ENCODE measurements at regions not wholly inside any gene's neighbourhood (a gene's known extent, or its start where the extent isn't known, plus 50 kb on each side); places are given as distances from the start of the nearest gene placed in this dataset.

GRCh38 chr13:69649063-69649392 is 458.6 kb upstream of the ATXN8OS start:
- FAIRE-seq = no peak
- TF ChIP-seq POLR2A (IDR thresholded peaks at IDR 0.05; ENCODE audit: low read depth, low read length) (no peak), PAX5 (IDR thresholded peaks at IDR 0.05; ENCODE audit: insufficient read depth, low read length, severe bottlenecking) (no peak), SPI1 (IDR thresholded peaks at IDR 0.05; ENCODE audit: low read depth, low read length) (no peak), POU2F2 (IDR thresholded peaks at IDR 0.05; ENCODE audit: low read depth, low read length) (no peak), POLR2AphosphoS5 (IDR thresholded peaks at IDR 0.05; ENCODE audit: low read depth, low read length) (no peak), TAF1 (IDR thresholded peaks at IDR 0.05; ENCODE audit: low read depth, low read length) (no peak)
- no peak for DNase-seq (ENCODE audit: insufficient read length, low spot score)

- no peak for FAIRE-seq
- TF ChIP-seq POU2F2 (IDR thresholded peaks at IDR 0.05; ENCODE audit: low read depth, low read length) (no peak), SPI1 (IDR thresholded peaks at IDR 0.05; ENCODE audit: low read depth, low read length) (no peak), TAF1 (IDR thresholded peaks at IDR 0.05; ENCODE audit: low read depth, low read length) (no peak), POLR2AphosphoS5 (IDR thresholded peaks at IDR 0.05; ENCODE audit: low read depth, low read length) (no peak)
- DNase-seq (ENCODE audit: insufficient read length, low spot score) = no peak
Observed at GRCh38 chr13:69648340-69649062, 459.1 kb upstream of the ATXN8OS start.

- no peak for FAIRE-seq
- no peak for DNase-seq (ENCODE audit: insufficient read length, low spot score)
- TF ChIP-seq TAF1 (IDR thresholded peaks at IDR 0.05; ENCODE audit: low read depth, low read length) (no peak), POLR2A (IDR thresholded peaks at IDR 0.05; ENCODE audit: low read depth, low read length) (no peak)
Observed at GRCh38 chr13:69644447-69644846, 463.2 kb upstream of the ATXN8OS start.

- TF ChIP-seq POLR2AphosphoS5 (IDR thresholded peaks at IDR 0.05; ENCODE audit: low read depth, low read length) (no peak), POLR2A (IDR thresholded peaks at IDR 0.05; ENCODE audit: low read depth, low read length) (no peak), TAF1 (IDR thresholded peaks at IDR 0.05; ENCODE audit: low read depth, low read length) (no peak), SPI1 (IDR thresholded peaks at IDR 0.05; ENCODE audit: low read depth, low read length) (no peak), POU2F2 (IDR thresholded peaks at IDR 0.05; ENCODE audit: low read depth, low read length) (no peak), PAX5 (IDR thresholded peaks at IDR 0.05; ENCODE audit: insufficient read depth, low read length, severe bottlenecking) (no peak)
- DNase-seq (ENCODE audit: insufficient read length, low spot score) = no peak
- no peak for FAIRE-seq
Observed at GRCh38 chr13:69641773-69642172, 465.9 kb upstream of the ATXN8OS start.

- no peak for DNase-seq (ENCODE audit: insufficient read length, low spot score)
- no peak for FAIRE-seq
- TF ChIP-seq TAF1 (IDR thresholded peaks at IDR 0.05; ENCODE audit: low read depth, low read length) (no peak), POU2F2 (IDR thresholded peaks at IDR 0.05; ENCODE audit: low read depth, low read length) (no peak), POLR2AphosphoS5 (IDR thresholded peaks at IDR 0.05; ENCODE audit: low read depth, low read length) (no peak), PAX5 (IDR thresholded peaks at IDR 0.05; ENCODE audit: insufficient read depth, low read length, severe bottlenecking) (no peak), SPI1 (IDR thresholded peaks at IDR 0.05; ENCODE audit: low read depth, low read length) (no peak), POLR2A (IDR thresholded peaks at IDR 0.05; ENCODE audit: low read depth, low read length) (no peak)
Observed at GRCh38 chr13:69633044-69633443, 474.6 kb upstream of the ATXN8OS start.

- TF ChIP-seq POU2F2 (IDR thresholded peaks at IDR 0.05; ENCODE audit: low read depth, low read length) = no peak
- no peak for TF ChIP-seq PAX5 (IDR thresholded peaks at IDR 0.05; ENCODE audit: insufficient read depth, low read length, severe bottlenecking)
- no peak for TF ChIP-seq SPI1 (IDR thresholded peaks at IDR 0.05; ENCODE audit: low read depth, low read length)
- TF ChIP-seq POLR2A (IDR thresholded peaks at IDR 0.05; ENCODE audit: low read depth, low read length) = no peak
- TF ChIP-seq TAF1 (IDR thresholded peaks at IDR 0.05; ENCODE audit: low read depth, low read length) = no peak
- TF ChIP-seq POLR2AphosphoS5 (IDR thresholded peaks at IDR 0.05; ENCODE audit: low read depth, low read length) = no peak
- FAIRE-seq (no peak), DNase-seq (ENCODE audit: insufficient read length, low spot score) (no peak)
Observed at GRCh38 chr13:69623973-69624372, 483.7 kb upstream of the ATXN8OS start.

GRCh38 chr13:69619651-69620050 is 488.0 kb upstream of the ATXN8OS start:
- DNase-seq (ENCODE audit: insufficient read length, low spot score) (no peak), FAIRE-seq (no peak)
- no peak for TF ChIP-seq PAX5 (IDR thresholded peaks at IDR 0.05; ENCODE audit: insufficient read depth, low read length, severe bottlenecking)
- TF ChIP-seq POLR2AphosphoS5 (IDR thresholded peaks at IDR 0.05; ENCODE audit: low read depth, low read length) = no peak
- no peak for TF ChIP-seq TAF1 (IDR thresholded peaks at IDR 0.05; ENCODE audit: low read depth, low read length)
- no peak for TF ChIP-seq SPI1 (IDR thresholded peaks at IDR 0.05; ENCODE audit: low read depth, low read length)
- TF ChIP-seq POU2F2 (IDR thresholded peaks at IDR 0.05; ENCODE audit: low read depth, low read length) = no peak
- TF ChIP-seq POLR2A (IDR thresholded peaks at IDR 0.05; ENCODE audit: low read depth, low read length) = no peak

GRCh38 chr13:69618838-69619237 is 488.8 kb upstream of the ATXN8OS start:
- no peak for TF ChIP-seq TAF1 (IDR thresholded peaks at IDR 0.05; ENCODE audit: low read depth, low read length)
- no peak for TF ChIP-seq SPI1 (IDR thresholded peaks at IDR 0.05; ENCODE audit: low read depth, low read length)
- no peak for TF ChIP-seq POLR2A (IDR thresholded peaks at IDR 0.05; ENCODE audit: low read depth, low read length)
- TF ChIP-seq PAX5 (IDR thresholded peaks at IDR 0.05; ENCODE audit: insufficient read depth, low read length, severe bottlenecking) = no peak
- TF ChIP-seq POLR2AphosphoS5 (IDR thresholded peaks at IDR 0.05; ENCODE audit: low read depth, low read length) = no peak
- TF ChIP-seq POU2F2 (IDR thresholded peaks at IDR 0.05; ENCODE audit: low read depth, low read length) = no peak

GRCh38 chr13:69618393-69618792 is 489.2 kb upstream of the ATXN8OS start:
- no peak for DNase-seq (ENCODE audit: insufficient read length, low spot score)
- TF ChIP-seq POLR2A (IDR thresholded peaks at IDR 0.05; ENCODE audit: low read depth, low read length) (no peak), POLR2AphosphoS5 (IDR thresholded peaks at IDR 0.05; ENCODE audit: low read depth, low read length) (no peak), SPI1 (IDR thresholded peaks at IDR 0.05; ENCODE audit: low read depth, low read length) (no peak), TAF1 (IDR thresholded peaks at IDR 0.05; ENCODE audit: low read depth, low read length) (no peak), PAX5 (IDR thresholded peaks at IDR 0.05; ENCODE audit: insufficient read depth, low read length, severe bottlenecking) (no peak), POU2F2 (IDR thresholded peaks at IDR 0.05; ENCODE audit: low read depth, low read length) (no peak)
- no peak for FAIRE-seq

More at GRCh38 chr13:69618838-69619237, 488.8 kb upstream of the ATXN8OS start:
- DNase-seq (ENCODE audit: insufficient read length, low spot score) = no peak
- FAIRE-seq = no peak

GRCh38 chr13:69617587-69617986 is 490.0 kb upstream of the ATXN8OS start:
- TF ChIP-seq SPI1 (IDR thresholded peaks at IDR 0.05; ENCODE audit: low read depth, low read length) (no peak), TAF1 (IDR thresholded peaks at IDR 0.05; ENCODE audit: low read depth, low read length) (no peak), POU2F2 (IDR thresholded peaks at IDR 0.05; ENCODE audit: low read depth, low read length) (no peak), PAX5 (IDR thresholded peaks at IDR 0.05; ENCODE audit: insufficient read depth, low read length, severe bottlenecking) (no peak), POLR2AphosphoS5 (IDR thresholded peaks at IDR 0.05; ENCODE audit: low read depth, low read length) (no peak), POLR2A (IDR thresholded peaks at IDR 0.05; ENCODE audit: low read depth, low read length) (no peak)
- no peak for FAIRE-seq

More at GRCh38 chr13:69617587-69617986, 490.0 kb upstream of the ATXN8OS start:
- no peak for DNase-seq (ENCODE audit: insufficient read length, low spot score)
